Stimulated activated effector memory CD8-positive, alpha-beta T cell treated with anti-CD3 and anti-CD28 coated beads, Interleukin-12 subunit alpha, Interleukin-12 subunit beta, amount 100 ng/mL, for 72 hours (primary cell): ENCODE measurements at regions not wholly inside any gene's neighbourhood (a gene's known extent, or its start where the extent isn't known, plus 50 kb on each side); places are given as distances from the start of the nearest gene placed in this dataset.

Source experiments
- ATAC-seq: fragments of 150-1000 bp; cut with Tn5 transposase; 2 replicates; pipeline ENCODE4 v1.10.0; 2021
- DNase-seq, 2 donors: peaks; one replicate each; pipeline ENCODE4 v3.0.0; 2021 to 2022; ENCODE audit warnings: low spot score in 2 of 2
- H3K27ac Mint-ChIP-seq: one replicate; pipeline ENCODE4 v1.8.0; 2022; ENCODE audit warnings: mild to moderate bottlenecking, mixed read lengths
- H3K36me3 Mint-ChIP-seq: one replicate; pipeline ENCODE4 v1.8.0; 2022; ENCODE audit warnings: mild to moderate bottlenecking, mixed read lengths
- H3K4me1 Mint-ChIP-seq: one replicate; pipeline ENCODE4 v1.8.0; 2022; ENCODE audit warnings: mixed read lengths
- H3K4me3 Mint-ChIP-seq: one replicate; pipeline ENCODE4 v1.8.0; 2022; ENCODE audit warnings: mild to moderate bottlenecking, mixed read lengths
- H3K9me3 Mint-ChIP-seq: one replicate; pipeline ENCODE4 v1.8.0; 2022; ENCODE audit warnings: mixed read lengths

- H3K4me1 Mint-ChIP-seq, result no peaks in the 10 kb centered on the region
- ATAC-seq, result no peak
- H3K4me3 Mint-ChIP-seq, result no peak overlapping the region
- no peak overlapping the region for H3K27ac Mint-ChIP-seq
- no peaks in the 10 kb centered on the region for H3K36me3 Mint-ChIP-seq
- H3K9me3 Mint-ChIP-seq, result no peaks in the 10 kb centered on the region
- DNase-seq, result no peak
These were observed 61.4 kb upstream of the CTBP2 start for GRCh38 chr10:125221716-125222115.

DNA sequence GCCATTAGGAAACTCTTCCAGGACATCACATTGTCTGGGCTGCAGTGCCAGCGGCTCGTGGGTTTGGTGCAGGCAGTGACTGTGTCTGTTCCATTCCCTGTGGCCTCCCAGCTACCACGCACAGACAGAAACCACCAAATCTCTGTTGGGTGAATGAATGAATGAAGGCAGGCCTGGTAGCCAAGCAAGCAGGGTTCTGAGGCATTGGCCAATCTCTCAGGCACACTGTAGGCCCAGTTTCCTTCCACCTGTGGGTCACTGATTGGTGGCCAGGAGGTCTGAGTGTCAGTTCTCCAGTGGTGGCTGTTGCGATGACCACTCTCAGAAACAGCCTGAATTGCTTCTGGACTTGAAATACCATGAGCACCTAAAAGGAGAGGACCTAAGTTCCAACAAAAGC, 59.4 kb upstream of the CTBP2 start:
- Mint-ChIP-seq H3K4me3 (no peak overlapping the region), H3K9me3 (no peaks in the 10 kb centered on the region), H3K27ac (no peak overlapping the region), H3K36me3 (no peaks in the 10 kb centered on the region), H3K4me1 (no peaks in the 10 kb centered on the region)
- no peak for ATAC-seq
- DNase-seq, result no peak

GRCh38 chr10:125218967-125219366, 58.6 kb upstream of the CTBP2 start:
- no peak for DNase-seq
- no peaks in the 10 kb centered on the region for H3K9me3 Mint-ChIP-seq
- H3K36me3 Mint-ChIP-seq, result no peaks in the 10 kb centered on the region
- H3K4me1 Mint-ChIP-seq, result no peaks in the 10 kb centered on the region
- no peak overlapping the region for H3K27ac Mint-ChIP-seq
- ATAC-seq, result no peak
- H3K4me3 Mint-ChIP-seq, result no peak overlapping the region

DNA sequence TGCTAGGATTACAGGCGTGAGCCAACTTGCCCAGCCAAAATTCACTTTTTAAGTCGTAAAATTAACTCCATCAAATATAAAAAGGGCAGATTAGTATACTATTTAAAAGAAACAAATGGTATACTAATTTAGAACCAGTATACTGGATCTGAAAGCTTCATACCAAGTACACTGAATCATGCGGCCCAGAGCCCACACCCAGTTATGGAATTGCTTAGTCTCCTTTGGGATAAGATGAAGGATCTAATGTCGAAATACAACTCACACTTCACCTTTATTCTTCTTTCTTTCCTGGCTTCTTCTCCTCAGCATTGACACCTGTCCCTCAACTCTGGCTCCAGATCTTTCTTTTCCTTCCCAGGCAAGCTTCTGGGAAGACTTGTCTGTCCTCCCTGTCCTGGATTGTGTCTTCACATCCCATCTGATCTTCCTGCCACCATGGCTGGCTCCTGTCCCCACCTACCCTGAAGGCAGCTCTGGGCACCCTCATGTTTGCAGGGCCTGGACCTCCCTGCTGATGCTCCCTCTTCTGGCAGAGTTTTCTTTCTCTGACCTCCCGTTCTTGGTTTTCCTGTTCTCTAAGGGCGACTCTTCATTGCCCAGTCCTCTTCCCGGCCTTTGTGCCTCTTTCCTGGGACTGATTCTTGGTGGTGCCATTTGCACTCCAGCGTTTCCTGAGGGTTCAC, 57.8 kb upstream of the CTBP2 start:
- H3K27ac Mint-ChIP-seq, result no peak overlapping the region
- no peak for ATAC-seq
- H3K9me3 Mint-ChIP-seq, result no peaks in the 10 kb centered on the region
- H3K36me3 Mint-ChIP-seq, result no peaks in the 10 kb centered on the region
- H3K4me3 Mint-ChIP-seq, result no peak overlapping the region
- H3K4me1 Mint-ChIP-seq, result no peaks in the 10 kb centered on the region
- DNase-seq, result no peak

- no peak for ATAC-seq
- no peak overlapping the region for H3K27ac Mint-ChIP-seq
- no peaks in the 10 kb centered on the region for H3K9me3 Mint-ChIP-seq
- no peaks in the 10 kb centered on the region for H3K36me3 Mint-ChIP-seq
- H3K4me1 Mint-ChIP-seq, result no peaks in the 10 kb centered on the region
- no peak for DNase-seq
- H3K4me3 Mint-ChIP-seq, result no peak overlapping the region
These were observed 56.5 kb upstream of the CTBP2 start for GRCh38 chr10:125216861-125217260.

DNA sequence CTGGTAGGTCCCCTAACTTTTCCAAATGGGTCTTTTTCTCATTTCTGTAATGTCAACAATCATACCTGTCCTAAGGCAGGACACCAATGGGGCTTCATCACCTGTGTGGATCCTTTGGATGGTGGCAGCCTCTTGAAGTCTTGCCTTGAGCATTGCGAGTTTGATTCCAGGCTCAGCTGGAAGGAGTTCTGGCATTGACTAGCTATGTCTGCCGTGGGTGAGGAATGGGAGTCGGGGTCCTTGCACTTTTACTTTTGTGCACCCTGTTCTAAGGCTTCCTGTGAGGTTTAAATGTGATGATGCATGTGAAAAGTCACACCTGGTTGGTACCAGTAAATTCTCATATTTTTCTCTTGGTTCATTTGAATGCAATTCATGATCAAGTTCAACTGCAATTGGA, 55.9 kb upstream of the CTBP2 start:
- Mint-ChIP-seq H3K9me3 (no peaks in the 10 kb centered on the region), H3K4me3 (no peak overlapping the region), H3K36me3 (no peaks in the 10 kb centered on the region), H3K4me1 (no peaks in the 10 kb centered on the region), H3K27ac (no peak overlapping the region)
- ATAC-seq, result no peak
- no peak for DNase-seq

DNA sequence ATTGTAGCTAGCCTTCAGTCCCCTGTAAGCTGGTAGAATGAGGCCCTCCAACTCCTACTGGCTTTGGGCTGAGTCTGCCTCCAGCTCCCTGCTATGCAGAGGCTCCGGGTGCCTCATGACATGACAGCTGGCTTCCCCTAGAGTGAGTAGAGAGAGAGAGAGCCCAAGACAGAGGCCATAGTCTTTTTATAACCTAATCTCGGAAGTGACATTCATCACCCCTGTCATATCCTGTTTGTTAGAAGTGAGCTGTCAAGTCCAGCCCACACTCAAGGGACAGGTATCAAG, 53.9 kb upstream of the CTBP2 start:
- Mint-ChIP-seq H3K4me3 (no peak overlapping the region), H3K27ac (no peak overlapping the region), H3K4me1 (no peaks in the 10 kb centered on the region), H3K36me3 (no peaks in the 10 kb centered on the region), H3K9me3 (no peaks in the 10 kb centered on the region)
- DNase-seq, result no peak
- ATAC-seq, result no peak

DNA sequence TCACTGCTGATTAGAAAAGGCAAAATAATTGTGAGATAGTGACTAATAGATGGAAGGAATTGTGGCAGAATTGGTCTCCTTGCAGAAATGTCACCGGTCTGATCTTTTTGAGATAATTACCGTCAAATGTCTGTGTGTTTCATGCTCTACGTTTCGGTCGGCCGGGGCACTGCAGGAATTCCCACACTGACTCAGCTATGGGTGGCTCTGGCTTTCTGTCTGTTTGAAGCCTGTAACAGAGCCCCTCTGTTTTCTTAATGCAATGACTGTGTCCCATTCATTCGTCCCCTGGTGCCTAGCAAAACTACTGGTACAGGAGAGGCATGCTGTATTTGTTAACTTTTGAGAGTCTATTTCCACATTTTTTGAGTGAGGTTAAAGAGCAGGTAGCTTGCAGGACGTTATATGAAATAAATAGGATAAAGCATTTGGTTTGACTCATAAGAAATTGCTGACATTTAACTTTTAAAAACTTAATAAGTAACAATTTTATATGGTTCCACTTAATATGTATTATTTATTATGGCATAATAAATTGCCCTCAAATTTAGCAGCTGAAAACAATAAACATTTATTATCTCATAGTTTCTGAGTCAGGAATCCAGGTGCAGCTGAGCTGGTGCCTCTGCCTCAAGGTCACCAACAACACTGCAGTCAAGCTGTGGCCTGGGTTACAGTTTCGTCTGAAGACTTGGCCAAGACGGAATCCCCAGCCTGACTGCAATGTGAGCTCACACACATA, 53.3 kb upstream of the CTBP2 start:
- no peak for ATAC-seq
- no peaks in the 10 kb centered on the region for H3K9me3 Mint-ChIP-seq
- no peak overlapping the region for H3K27ac Mint-ChIP-seq

GRCh38 chr10:125212150-125212809, 51.9 kb upstream of the CTBP2 start:
- no peaks in the 10 kb centered on the region for H3K36me3 Mint-ChIP-seq
- ATAC-seq, result no peak
- no peak overlapping the region for H3K4me3 Mint-ChIP-seq
- DNase-seq, result no peak
- no peaks in the 10 kb centered on the region for H3K4me1 Mint-ChIP-seq
- H3K9me3 Mint-ChIP-seq, result no peaks in the 10 kb centered on the region
- H3K27ac Mint-ChIP-seq, result no peak overlapping the region

More for the DNA sequence above, 53.3 kb upstream of the CTBP2 start:
- no peaks in the 10 kb centered on the region for H3K36me3 Mint-ChIP-seq
- DNase-seq, result no peak
- no peaks in the 10 kb centered on the region for H3K4me1 Mint-ChIP-seq
- no peak overlapping the region for H3K4me3 Mint-ChIP-seq
